ENCODE measurements at regions not wholly inside any gene's neighbourhood (a gene's known extent, or its start where the extent isn't known, plus 50 kb on each side); places are given as distances from the start of the nearest gene placed in this dataset.

- no CpG with 5 or more reads among the region's 2 CpGs for WGBS, 2 experiments (ENCODE audit: extremely low coverage in 2 of 2, insufficient read length in 1 of 2)
Measured at GRCh38 chr5:110239786-110240185, 486.7 kb downstream of the TMEM232 start.

More at GRCh38 chr5:110239786-110240185, 486.7 kb downstream of the TMEM232 start:
- Histone ChIP-seq H3K4me1 (ENCODE audit: control insufficient read depth, insufficient read depth, low read length) (no peaks in the 10 kb centered on the region), H3K4me2 (ENCODE audit: low read depth, low read length) (no peak overlapping the region), H2AFZ (replicated peaks; ENCODE audit: low read length, poor library complexity) (no peak overlapping the region), H2BK15ac (ENCODE audit: low read depth, low read length) (no peak overlapping the region), H3K27me3 (ENCODE audit: control insufficient read depth, insufficient read depth, low read length) (no peaks in the 10 kb centered on the region), H4K91ac (ENCODE audit: insufficient read depth, low read depth, low read length) (no peak overlapping the region), H2BK120ac (ENCODE audit: low read depth, low read length) (no peak overlapping the region), H3K9ac (ENCODE audit: low read depth, low read length) (no peak overlapping the region), H2BK5ac (ENCODE audit: low read depth, low read length, poor library complexity, severe bottlenecking) (no peak overlapping the region), H3K79me1 (ENCODE audit: low read depth in 1 of 2, low read length in 2 of 2) (no peaks in the 10 kb centered on the region), H2AK9ac (replicated peaks; ENCODE audit: low read depth, low read length, poor library complexity) (no peak overlapping the region), H4K8ac (ENCODE audit: low read depth in 2 of 2, low read length in 2 of 2) (no peak overlapping the region), H2AK5ac (ENCODE audit: low read depth, low read length) (no peak overlapping the region), H2BK20ac (ENCODE audit: low read depth, low read length) (no peak overlapping the region), H4K5ac (ENCODE audit: low read depth, low read length) (no peak overlapping the region), H3K9me1 (ENCODE audit: insufficient read depth, low read length) (no peaks in the 10 kb centered on the region), H3K4ac (ENCODE audit: low read depth, low read length) (no peak overlapping the region), H3K27ac (ENCODE audit: insufficient read depth, low read length) (no peak overlapping the region), H3K9me3 (ENCODE audit: control insufficient read depth, insufficient read depth, low read length) (peaks cover 3% of the 10 kb centered on the region), H3K18ac (ENCODE audit: low read depth, low read length) (no peak overlapping the region), H4K20me1 (ENCODE audit: insufficient read depth, low read length) (no peaks in the 10 kb centered on the region), H3K14ac (replicated peaks; ENCODE audit: low read depth, low read length) (no peak overlapping the region), H3K56ac (ENCODE audit: extremely low read depth, insufficient read depth, low read length) (no peak overlapping the region), H3K36me3 (ENCODE audit: control insufficient read depth, insufficient read depth, low read length) (no peaks in the 10 kb centered on the region), H3K4me3 (ENCODE audit: insufficient read depth, low read depth, low read length) (no peak overlapping the region), H3K23ac (ENCODE audit: low read depth, low read length) (no peak overlapping the region)
- in situ Hi-C loops (cut with MboI; ENCODE audit: low sequenced_read_pairs) (no loop called here), dilution Hi-C loops (cut with HindIII; ENCODE audit: low sequenced_read_pairs, unreplicated experiment) (no loop called here), intact Hi-C loops (cut with micrococcal nuclease) (no loop called here)
- DNase-seq = no peak
- no peak for ATAC-seq (ENCODE audit: low read depth)
- CTCF ChIA-PET = no interaction called here
- POLR2A ChIA-PET (ENCODE audit: unreplicated experiment) = no interaction called here
- no TSS peak for BruUV-seq (replicated peaks)
- TF ChIP-seq MAFK (IDR thresholded peaks at IDR 0.05; ENCODE audit: low read depth, low read length) (no peak), RCOR1 (IDR thresholded peaks at IDR 0.05; ENCODE audit: insufficient replicate concordance, low read length) (no peak), MXI1 (IDR thresholded peaks at IDR 0.05; ENCODE audit: borderline replicate concordance, low read depth, low read length) (no peak), FOS (IDR thresholded peaks at IDR 0.05; ENCODE audit: low read depth, low read length) (no peak), MAZ (IDR thresholded peaks at IDR 0.05; ENCODE audit: borderline replicate concordance, low read depth, low read length) (no peak), BHLHE40 (IDR thresholded peaks at IDR 0.05; ENCODE audit: low read depth, low read length) (no peak), RFX5 (IDR thresholded peaks at IDR 0.05; ENCODE audit: low read depth, low read length) (no peak), SMC3 (IDR thresholded peaks at IDR 0.05; ENCODE audit: low read depth, low read length) (no peak), RAD21 (IDR thresholded peaks at IDR 0.05; ENCODE audit: low read length) (no peak), POLR2A (IDR thresholded peaks at IDR 0.05; ENCODE audit: low read depth, low read length) (no peak), NFE2L2 (IDR thresholded peaks at IDR 0.05; ENCODE audit: low read depth, low read length) (no peak), CHD1 (IDR thresholded peaks at IDR 0.05; ENCODE audit: low read depth, low read length) (no peak)
- TF ChIP-seq, protein P1, sequence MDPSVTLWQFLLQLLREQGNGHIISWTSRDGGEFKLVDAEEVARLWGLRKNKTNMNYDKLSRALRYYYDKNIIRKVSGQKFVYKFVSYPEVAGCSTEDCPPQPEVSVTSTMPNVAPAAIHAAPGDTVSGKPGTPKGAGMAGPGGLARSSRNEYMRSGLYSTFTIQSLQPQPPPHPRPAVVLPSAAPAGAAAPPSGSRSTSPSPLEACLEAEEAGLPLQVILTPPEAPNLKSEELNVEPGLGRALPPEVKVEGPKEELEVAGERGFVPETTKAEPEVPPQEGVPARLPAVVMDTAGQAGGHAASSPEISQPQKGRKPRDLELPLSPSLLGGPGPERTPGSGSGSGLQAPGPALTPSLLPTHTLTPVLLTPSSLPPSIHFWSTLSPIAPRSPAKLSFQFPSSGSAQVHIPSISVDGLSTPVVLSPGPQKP (IDR thresholded peaks at IDR 0.05; ENCODE audit: borderline replicate concordance, low read depth, low read length) = no peak
- TF ChIP-seq, protein P2, sequence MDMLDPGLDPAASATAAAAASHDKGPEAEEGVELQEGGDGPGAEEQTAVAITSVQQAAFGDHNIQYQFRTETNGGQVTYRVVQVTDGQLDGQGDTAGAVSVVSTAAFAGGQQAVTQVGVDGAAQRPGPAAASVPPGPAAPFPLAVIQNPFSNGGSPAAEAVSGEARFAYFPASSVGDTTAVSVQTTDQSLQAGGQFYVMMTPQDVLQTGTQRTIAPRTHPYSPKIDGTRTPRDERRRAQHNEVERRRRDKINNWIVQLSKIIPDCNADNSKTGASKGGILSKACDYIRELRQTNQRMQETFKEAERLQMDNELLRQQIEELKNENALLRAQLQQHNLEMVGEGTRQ (IDR thresholded peaks at IDR 0.05; ENCODE audit: low read depth, low read length) = no peak
- TF ChIP-seq, protein P3, sequence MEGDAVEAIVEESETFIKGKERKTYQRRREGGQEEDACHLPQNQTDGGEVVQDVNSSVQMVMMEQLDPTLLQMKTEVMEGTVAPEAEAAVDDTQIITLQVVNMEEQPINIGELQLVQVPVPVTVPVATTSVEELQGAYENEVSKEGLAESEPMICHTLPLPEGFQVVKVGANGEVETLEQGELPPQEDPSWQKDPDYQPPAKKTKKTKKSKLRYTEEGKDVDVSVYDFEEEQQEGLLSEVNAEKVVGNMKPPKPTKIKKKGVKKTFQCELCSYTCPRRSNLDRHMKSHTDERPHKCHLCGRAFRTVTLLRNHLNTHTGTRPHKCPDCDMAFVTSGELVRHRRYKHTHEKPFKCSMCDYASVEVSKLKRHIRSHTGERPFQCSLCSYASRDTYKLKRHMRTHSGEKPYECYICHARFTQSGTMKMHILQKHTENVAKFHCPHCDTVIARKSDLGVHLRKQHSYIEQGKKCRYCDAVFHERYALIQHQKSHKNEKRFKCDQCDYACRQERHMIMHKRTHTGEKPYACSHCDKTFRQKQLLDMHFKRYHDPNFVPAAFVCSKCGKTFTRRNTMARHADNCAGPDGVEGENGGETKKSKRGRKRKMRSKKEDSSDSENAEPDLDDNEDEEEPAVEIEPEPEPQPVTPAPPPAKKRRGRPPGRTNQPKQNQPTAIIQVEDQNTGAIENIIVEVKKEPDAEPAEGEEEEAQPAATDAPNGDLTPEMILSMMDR (conservative IDR thresholded peaks at IDR 0.05; ENCODE audit: low read depth, low read length) = no peak

All from IMR-90 (cell line).